ENCODE measurements at regions not wholly inside any gene's neighbourhood (a gene's known extent, or its start where the extent isn't known, plus 50 kb on each side); places are given as distances from the start of the nearest gene placed in this dataset.

- ChIA-PET POLR2A (ENCODE audit: unreplicated experiment) (no interaction called here), CTCF (no interaction called here)
- intact Hi-C loops (cut with micrococcal nuclease) (no loop called here), dilution Hi-C loops (cut with HindIII; ENCODE audit: low sequenced_read_pairs, unreplicated experiment) (no loop called here), in situ Hi-C loops (cut with MboI; ENCODE audit: low sequenced_read_pairs) (loop anchor here (25.0 kb wide), 1 partner anchor 480 kb away; the partner anchor contains the start of gene AMZ1)
- Histone ChIP-seq H3K79me1 (ENCODE audit: low read depth in 1 of 2, low read length in 2 of 2) (no peaks in the 10 kb centered on the region), H3K27ac (ENCODE audit: insufficient read depth, low read length) (no peak overlapping the region), H3K9me1 (ENCODE audit: insufficient read depth, low read length) (no peaks in the 10 kb centered on the region), H2AK5ac (ENCODE audit: low read depth, low read length) (no peak overlapping the region), H4K20me1 (ENCODE audit: insufficient read depth, low read length) (no peaks in the 10 kb centered on the region), H3K4ac (ENCODE audit: low read depth, low read length) (no peak overlapping the region), H2BK20ac (ENCODE audit: low read depth, low read length) (no peak overlapping the region), H4K8ac (ENCODE audit: low read depth in 2 of 2, low read length in 2 of 2) (no peak overlapping the region), H2AK9ac (replicated peaks; ENCODE audit: low read depth, low read length, poor library complexity) (no peak overlapping the region), H2BK5ac (ENCODE audit: low read depth, low read length, poor library complexity, severe bottlenecking) (no peak overlapping the region), H3K4me2 (ENCODE audit: low read depth, low read length) (no peak overlapping the region), H3K23ac (ENCODE audit: low read depth, low read length) (no peak overlapping the region), H3K18ac (ENCODE audit: low read depth, low read length) (no peak overlapping the region), H3K56ac (ENCODE audit: extremely low read depth, insufficient read depth, low read length) (no peak overlapping the region), H2AFZ (replicated peaks; ENCODE audit: low read length, poor library complexity) (no peak overlapping the region), H4K91ac (ENCODE audit: insufficient read depth, low read depth, low read length) (no peak overlapping the region), H2BK120ac (ENCODE audit: low read depth, low read length) (no peak overlapping the region), H3K36me3 (ENCODE audit: control insufficient read depth, insufficient read depth, low read length) (no peaks in the 10 kb centered on the region), H4K5ac (ENCODE audit: low read depth, low read length) (no peak overlapping the region), H3K27me3 (ENCODE audit: control insufficient read depth, insufficient read depth, low read length) (peaks cover 4% of the 10 kb centered on the region; the same call in 1 of the 2 replicates), H3K4me1 (ENCODE audit: control insufficient read depth, insufficient read depth, low read length) (no peaks in the 10 kb centered on the region), H3K9ac (ENCODE audit: low read depth, low read length) (no peak overlapping the region), H2BK15ac (ENCODE audit: low read depth, low read length) (no peak overlapping the region), H3K4me3 (ENCODE audit: insufficient read depth, low read depth, low read length) (no peak overlapping the region), H3K9me3 (ENCODE audit: control insufficient read depth, insufficient read depth, low read length) (no peaks in the 10 kb centered on the region), H3K14ac (replicated peaks; ENCODE audit: low read depth, low read length) (no peak overlapping the region)
- no peak for ATAC-seq (ENCODE audit: low read depth)
- no peak for TF ChIP-seq FOS (IDR thresholded peaks at IDR 0.05; ENCODE audit: low read depth, low read length)
- no peak for TF ChIP-seq MAFK (IDR thresholded peaks at IDR 0.05; ENCODE audit: low read depth, low read length)
- no peak for TF ChIP-seq BHLHE40 (IDR thresholded peaks at IDR 0.05; ENCODE audit: low read depth, low read length)
- no peak for TF ChIP-seq ELK1 (IDR thresholded peaks at IDR 0.05; ENCODE audit: borderline replicate concordance, low read depth, low read length)
- TF ChIP-seq RAD21 (IDR thresholded peaks at IDR 0.05; ENCODE audit: low read length), result no peak
- TF ChIP-seq, protein P1, sequence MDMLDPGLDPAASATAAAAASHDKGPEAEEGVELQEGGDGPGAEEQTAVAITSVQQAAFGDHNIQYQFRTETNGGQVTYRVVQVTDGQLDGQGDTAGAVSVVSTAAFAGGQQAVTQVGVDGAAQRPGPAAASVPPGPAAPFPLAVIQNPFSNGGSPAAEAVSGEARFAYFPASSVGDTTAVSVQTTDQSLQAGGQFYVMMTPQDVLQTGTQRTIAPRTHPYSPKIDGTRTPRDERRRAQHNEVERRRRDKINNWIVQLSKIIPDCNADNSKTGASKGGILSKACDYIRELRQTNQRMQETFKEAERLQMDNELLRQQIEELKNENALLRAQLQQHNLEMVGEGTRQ (IDR thresholded peaks at IDR 0.05; ENCODE audit: low read depth, low read length), result no peak
- DNase-seq, result no peak
- 20% methylated on average over 1 of the region's 5 CpGs; no CpG with 5 or more reads in 1 of the 2 experiments for WGBS, 2 experiments (ENCODE audit: extremely low coverage in 2 of 2, insufficient read length in 1 of 2)
- BruUV-seq (replicated peaks), result no TSS peak
These were observed 123.9 kb upstream of the CARD11 start for GRCh38 chr7:3167551-3167950.
